HCT116 (cell line): ENCODE measurements at regions not wholly inside any gene's neighbourhood (a gene's known extent, or its start where the extent isn't known, plus 50 kb on each side); places are given as distances from the start of the nearest gene placed in this dataset.

Experiments
- ATAC-seq: fragments of 200-7000 bp; cut with Tn5 transposase; 2 replicates; pipeline ENCODE4 v1.9.1; 2020; ENCODE audit warnings: mild to moderate bottlenecking, moderate library complexity
- BruUV-seq: library from RNA; stranded (reverse); fragments of 400-500 nt; replicated peaks from 2 replicates; lab custom pipeline; 2021; lab: Mats Ljungman, UMichigan
- CTCF ChIA-PET: fragments of 300-600 bp; sonication (Branson Sonifier 250); formaldehyde crosslinking; loops from one replicate; lab custom pipeline; 2021; ENCODE audit warnings: antibody characterized with exemption; lab: Charles Lee
- POLR2A ChIA-PET: fragments of 300-600, 350-600 bp; sonication (Branson Sonifier 250); formaldehyde crosslinking; loops from one replicate; lab custom pipeline; 2021; ENCODE audit warnings: antibody characterized with exemption; lab: Charles Lee
- RAD21 ChIA-PET, 2 experiments: fragments of 300-600 bp; sonication (Branson Sonifier 250); formaldehyde crosslinking; loops; one replicate each; lab custom pipeline; 2023; ENCODE audit warnings: low total read pairs in 2 of 2; ENCODE audit not compliant: uncharacterized antibody in 2 of 2, unreplicated experiment in 2 of 2, low non-redundant PET in 1 of 2; lab: Charles Lee
- DNase-seq: peaks from one replicate; pipeline ENCODE4 v3.0.0-alpha.2; 2010; ENCODE audit warnings: low read depth, low spot score
- H2AFZ ChIP-seq: fragments of 200-600 bp; shearing (Covaris generic), sonication (generic); 2 replicates; pipeline ENCODE4 v1.6.1; 2017; ENCODE audit warnings: low read depth, mixed run types, mixed read lengths, antibody characterized with exemption, low read length; ENCODE audit not compliant: poor library complexity, severe bottlenecking
- H3K27ac ChIP-seq: 2 replicates; pipeline ENCODE4 v1.5.1; 2012; ENCODE audit warnings: low read depth, low read length
- H3K27me3 ChIP-seq: fragments of 200-600 bp; sonication (generic); 2 replicates; pipeline ENCODE4 v1.6.1; 2016; ENCODE audit warnings: mixed run types, low read length, mixed read lengths; ENCODE audit not compliant: insufficient read depth
- H3K36me3 ChIP-seq, 2 experiments: fragments of 200-500 bp in 1 of 2; fragments of 200-600 bp in 1 of 2; sonication (Bioruptor generic) in 1 of 2; sonication (generic) in 1 of 2; 2 replicates each; pipeline versions ENCODE4 v1.5.1 to v1.6.1; 2014 to 2016; ENCODE audit warnings: low read length in 2 of 2, inconsistent platforms in 1 of 2, mixed read lengths in 1 of 2, mixed run types in 1 of 2; ENCODE audit not compliant: insufficient read depth in 2 of 2, control insufficient read depth in 1 of 2
- H3K4me1 ChIP-seq, 2 experiments: fragments of 200-600 bp in 1 of 2; sonication (generic) in 1 of 2; 2 replicates each; pipeline versions ENCODE4 v1.5.1 to v1.6.1; 2012 to 2017; ENCODE audit warnings: low read length in 2 of 2, inconsistent platforms in 1 of 2, mild to moderate bottlenecking in 1 of 2, mixed read lengths in 1 of 2, mixed run types in 1 of 2, moderate library complexity in 1 of 2; ENCODE audit not compliant: insufficient read depth in 2 of 2, control insufficient read depth in 1 of 2
- H3K4me2 ChIP-seq: fragments of 200-600 bp; sonication (generic); 2 replicates; pipeline ENCODE4 v1.6.1; 2017; ENCODE audit warnings: mixed run types, low read length, mixed read lengths
- H3K4me3 ChIP-seq, 2 experiments: fragments of 200-600 bp in 1 of 2; sonication (generic) in 1 of 2; replicated peaks in 1 of 2; 2 replicates each; pipeline ENCODE4 v1.5.1; 2011 to 2016; ENCODE audit warnings: low read length in 2 of 2, control low read depth in 1 of 2, low read depth in 1 of 2, mild to moderate bottlenecking in 1 of 2, mixed read lengths in 1 of 2, mixed run types in 1 of 2
- H3K79me2 ChIP-seq: fragments of 200-600 bp; sonication (generic); 2 replicates; pipeline ENCODE4 v1.6.1; 2017; ENCODE audit warnings: mild to moderate bottlenecking, mixed run types, low read length, moderate library complexity, mixed read lengths; ENCODE audit not compliant: insufficient read depth
- H3K9ac ChIP-seq: fragments of 200-600 bp; sonication (generic); 2 replicates; pipeline ENCODE4 v1.6.1; 2016; ENCODE audit warnings: low read length, mixed read lengths
- H3K9me2 ChIP-seq: fragments of 200-600 bp; sonication (generic), shearing (Covaris generic); 2 replicates; pipeline ENCODE4 v1.6.1; 2017; ENCODE audit warnings: mixed run types, mild to moderate bottlenecking, moderate library complexity; ENCODE audit not compliant: insufficient read depth
- H3K9me3 ChIP-seq, 2 experiments: fragments of 200-500 bp in 1 of 2; fragments of 200-600 bp in 1 of 2; sonication (Bioruptor generic) in 1 of 2; sonication (generic) in 1 of 2; 2 replicates each; pipeline ENCODE4 v1.6.1; 2014 to 2017; ENCODE audit warnings: low read length in 2 of 2, mixed read lengths in 2 of 2, inconsistent platforms in 1 of 2, low read depth in 1 of 2, mild to moderate bottlenecking in 1 of 2, mixed run types in 1 of 2, moderate library complexity in 1 of 2; ENCODE audit not compliant: control insufficient read depth in 1 of 2, insufficient read depth in 1 of 2
- H4K20me1 ChIP-seq: fragments of 200-600 bp; sonication (generic), shearing (Covaris generic); 2 replicates; pipeline ENCODE4 v1.6.1; 2017; ENCODE audit warnings: mixed run types, mild to moderate bottlenecking, moderate library complexity; ENCODE audit not compliant: insufficient read depth
- ATF3 ChIP-seq: IDR thresholded peaks from 2 replicates; pipeline ENCODE4 v1.6.1; 2012
- CBX3 ChIP-seq: IDR thresholded peaks from 2 replicates; pipeline ENCODE4 v1.6.1; 2012; ENCODE audit warnings: low read depth
- CEBPB ChIP-seq: IDR thresholded peaks from 2 replicates; pipeline ENCODE4 v1.6.1; 2012; ENCODE audit warnings: low read depth
- CTCF ChIP-seq, 3 experiments: fragments of 200-600 bp in 1 of 3; sonication (generic) in 1 of 3; IDR thresholded peaks in 2 of 3; conservative IDR thresholded peaks in 1 of 3; 2 replicates each; pipeline ENCODE4 v1.5.1; 2012 to 2017; ENCODE audit warnings: low read depth in 2 of 3, low read length in 2 of 3, antibody characterized with exemption in 1 of 3, borderline replicate concordance in 1 of 3, control low read depth in 1 of 3, mild to moderate bottlenecking in 1 of 3, mixed read lengths in 1 of 3, mixed run types in 1 of 3, moderate library complexity in 1 of 3; ENCODE audit not compliant: insufficient read depth in 1 of 3
- EGR1 ChIP-seq: IDR thresholded peaks from 2 replicates; pipeline ENCODE4 v1.6.1; 2012; ENCODE audit warnings: low read depth
- ELF1 ChIP-seq: IDR thresholded peaks from 2 replicates; pipeline ENCODE4 v1.6.1; 2012; ENCODE audit warnings: low read depth, borderline replicate concordance
- EZH2 ChIP-seq: fragments of 200-600 bp; sonication (generic); IDR thresholded peaks from 2 replicates; pipeline ENCODE4 v1.6.1; 2017; ENCODE audit warnings: antibody characterized with exemption, mixed run types
- EZH2phosphoT487 ChIP-seq: fragments of 200-600 bp; IDR thresholded peaks from 2 replicates; pipeline ENCODE4 v1.6.1; 2018; ENCODE audit warnings: antibody characterized with exemption, borderline replicate concordance
- JUND ChIP-seq: IDR thresholded peaks from 2 replicates; pipeline ENCODE4 v1.6.1; 2012
- POLR2A ChIP-seq: IDR thresholded peaks from 2 replicates; pipeline ENCODE4 v1.7.0; 2011; ENCODE audit warnings: borderline replicate concordance; ENCODE audit not compliant: insufficient read depth, insufficient read length; ENCODE audit errors: extremely low read depth
- POLR2AphosphoS5 ChIP-seq: IDR thresholded peaks from 2 replicates; pipeline ENCODE4 v1.6.1; 2011; ENCODE audit warnings: mild to moderate bottlenecking, low read depth, low read length, moderate library complexity
- RAD21 ChIP-seq: IDR thresholded peaks from 2 replicates; pipeline ENCODE4 v1.6.1; 2012; ENCODE audit warnings: low read depth, mild to moderate bottlenecking
- SIN3A ChIP-seq: IDR thresholded peaks from 2 replicates; pipeline ENCODE4 v1.6.1; 2012; ENCODE audit warnings: low read depth
- SP1 ChIP-seq: IDR thresholded peaks from 2 replicates; pipeline ENCODE4 v1.6.1; 2012; ENCODE audit warnings: low read depth
- SRF ChIP-seq: IDR thresholded peaks from 2 replicates; pipeline ENCODE4 v1.6.1; 2012; ENCODE audit warnings: low read depth
- YY1 ChIP-seq: IDR thresholded peaks from 2 replicates; pipeline ENCODE4 v1.6.1; 2011; ENCODE audit warnings: low read length, low read depth, moderate library complexity, mild to moderate bottlenecking; ENCODE audit not compliant: insufficient replicate concordance; ENCODE audit errors: extremely low read depth
- ZBTB33 ChIP-seq: IDR thresholded peaks from 2 replicates; pipeline ENCODE4 v1.6.1; 2011; ENCODE audit warnings: mild to moderate bottlenecking, low read length, moderate library complexity; ENCODE audit not compliant: insufficient replicate concordance; ENCODE audit errors: extremely low read depth
- ZFX ChIP-seq: fragments of 450-650 bp; IDR thresholded peaks from 2 replicates; pipeline ENCODE4 v1.6.1; 2017
- ZNF274 ChIP-seq: fragments of 200-500 bp; sonication (Bioruptor generic); IDR thresholded peaks from 2 replicates; pipeline ENCODE4 v1.6.1; 2014; ENCODE audit warnings: mild to moderate bottlenecking, low read depth, low read length, inconsistent platforms
- intact Hi-C: fragments of 100-400 bp; cut with micrococcal nuclease; formaldehyde crosslinking; loops from 2 replicates; pipeline ENCODE4 v1.10.0; 2022
- TF ChIP-seq, protein P1 (sequence below): IDR thresholded peaks from 2 replicates; pipeline ENCODE4 v1.6.1; 2012; ENCODE audit warnings: low read depth

- Histone ChIP-seq H3K4me3 (no peak overlapping the region), H3K9me3 (no peaks in the 10 kb centered on the region), H3K36me3 (no peaks in the 10 kb centered on the region), H4K20me1 (no peaks in the 10 kb centered on the region), H3K4me2 (no peak overlapping the region), H2AFZ (no peak overlapping the region), H3K27ac (no peak overlapping the region), H3K4me1 (peaks cover 7 to 20% of the 10 kb centered on the region in 2 experiments; a peak in 2 of 4 replicates), H3K79me2 (no peaks in the 10 kb centered on the region), H3K9me2 (no peaks in the 10 kb centered on the region), H3K27me3 (no peaks in the 10 kb centered on the region), H3K9ac (no peak overlapping the region)
- ATAC-seq (no peak), DNase-seq (no peak)
- RAD21 ChIA-PET: no interaction called here
- TF ChIP-seq CBX3 (no peak), SIN3A (no peak), ZNF274 (no peak), CTCF (IDR thresholded peaks at IDR 0.05 in 2 of 3, conservative IDR thresholded peaks at IDR 0.05 in 1 of 3; ENCODE audit: borderline replicate concordance in 1 of 3, insufficient read depth in 1 of 3, low read depth in 2 of 3, low read length in 2 of 3) (no peak), POLR2A (no peak), JUND (no peak), YY1 (no peak), POLR2AphosphoS5 (no peak), RAD21 (no peak), EZH2phosphoT487 (no peak), CEBPB (no peak), ZFX (no peak), SP1 (no peak), SRF (no peak), EGR1 (no peak), ELF1 (no peak), ZBTB33 (no peak), ATF3 (no peak), EZH2 (no peak)
- TF ChIP-seq, protein P1, sequence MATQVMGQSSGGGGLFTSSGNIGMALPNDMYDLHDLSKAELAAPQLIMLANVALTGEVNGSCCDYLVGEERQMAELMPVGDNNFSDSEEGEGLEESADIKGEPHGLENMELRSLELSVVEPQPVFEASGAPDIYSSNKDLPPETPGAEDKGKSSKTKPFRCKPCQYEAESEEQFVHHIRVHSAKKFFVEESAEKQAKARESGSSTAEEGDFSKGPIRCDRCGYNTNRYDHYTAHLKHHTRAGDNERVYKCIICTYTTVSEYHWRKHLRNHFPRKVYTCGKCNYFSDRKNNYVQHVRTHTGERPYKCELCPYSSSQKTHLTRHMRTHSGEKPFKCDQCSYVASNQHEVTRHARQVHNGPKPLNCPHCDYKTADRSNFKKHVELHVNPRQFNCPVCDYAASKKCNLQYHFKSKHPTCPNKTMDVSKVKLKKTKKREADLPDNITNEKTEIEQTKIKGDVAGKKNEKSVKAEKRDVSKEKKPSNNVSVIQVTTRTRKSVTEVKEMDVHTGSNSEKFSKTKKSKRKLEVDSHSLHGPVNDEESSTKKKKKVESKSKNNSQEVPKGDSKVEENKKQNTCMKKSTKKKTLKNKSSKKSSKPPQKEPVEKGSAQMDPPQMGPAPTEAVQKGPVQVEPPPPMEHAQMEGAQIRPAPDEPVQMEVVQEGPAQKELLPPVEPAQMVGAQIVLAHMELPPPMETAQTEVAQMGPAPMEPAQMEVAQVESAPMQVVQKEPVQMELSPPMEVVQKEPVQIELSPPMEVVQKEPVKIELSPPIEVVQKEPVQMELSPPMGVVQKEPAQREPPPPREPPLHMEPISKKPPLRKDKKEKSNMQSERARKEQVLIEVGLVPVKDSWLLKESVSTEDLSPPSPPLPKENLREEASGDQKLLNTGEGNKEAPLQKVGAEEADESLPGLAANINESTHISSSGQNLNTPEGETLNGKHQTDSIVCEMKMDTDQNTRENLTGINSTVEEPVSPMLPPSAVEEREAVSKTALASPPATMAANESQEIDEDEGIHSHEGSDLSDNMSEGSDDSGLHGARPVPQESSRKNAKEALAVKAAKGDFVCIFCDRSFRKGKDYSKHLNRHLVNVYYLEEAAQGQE: no peak
- CTCF ChIA-PET: no interaction called here
- intact Hi-C loops: no loop called here
- POLR2A ChIA-PET: no interaction called here
- no TSS peak for BruUV-seq
Observed at GRCh38 chr6:109298605-109299264, 83.5 kb downstream of the CD164 start.
